Erythroblast (primary cell): ENCODE measurements at regions not wholly inside any gene's neighbourhood (a gene's known extent, or its start where the extent isn't known, plus 50 kb on each side); places are given as distances from the start of the nearest gene placed in this dataset.

Source experiments
- DNase-seq, 2 experiments: peaks; one replicate each; lab custom pipeline; 2025; lab: John Stamatoyannopoulos, UW
- GATA1 ChIP-seq: IDR thresholded peaks from 2 replicates; pipeline ENCODE4 v1.6.1; 2011; ENCODE audit warnings: low read depth, mild to moderate bottlenecking, control low read depth, low read length, moderate library complexity
- POLR2A ChIP-seq: IDR thresholded peaks from 2 replicates; pipeline ENCODE4 v1.6.1; 2011; ENCODE audit warnings: mild to moderate bottlenecking, low read length

DNA sequence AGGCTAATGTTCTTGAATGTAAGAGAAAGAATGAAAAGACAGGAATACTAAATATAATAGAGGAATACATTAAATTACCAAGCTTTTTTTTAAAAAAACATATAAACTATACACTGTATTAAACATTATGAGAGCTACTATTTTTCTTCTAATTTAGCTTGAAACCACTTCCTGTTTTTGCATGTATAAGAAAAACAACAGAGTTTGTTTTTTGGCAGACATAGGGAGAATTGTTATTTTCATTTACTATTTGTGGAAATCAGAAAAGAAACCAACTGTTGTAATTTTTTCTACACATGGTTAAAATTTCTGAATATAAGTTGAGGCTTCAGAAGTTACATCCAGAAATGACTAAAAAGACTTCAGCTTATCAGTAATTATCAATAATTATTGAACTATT lies 991.8 kb upstream of the GJE1 start:
- TF ChIP-seq POLR2A (no peak), GATA1 (no peak)
- DNase-seq = no peak

DNA sequence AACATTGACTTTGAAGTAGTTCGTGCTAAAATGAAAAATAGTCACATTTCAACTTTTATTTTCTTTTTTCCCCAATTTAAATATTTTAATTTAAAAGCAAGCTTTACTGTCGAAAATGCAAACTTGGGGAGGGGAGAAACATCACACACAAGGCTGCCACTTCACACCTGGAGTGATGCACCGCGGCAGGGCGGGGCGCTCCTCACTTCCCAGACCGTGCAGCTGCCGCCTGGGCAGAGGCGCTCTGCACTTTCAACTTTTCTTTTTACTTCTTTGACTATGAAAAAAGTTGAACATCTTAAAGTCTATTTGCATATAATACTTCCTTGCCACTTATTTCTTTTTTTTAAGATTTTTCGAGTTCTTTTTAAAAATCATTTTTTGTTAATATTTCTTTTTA lies 993.3 kb upstream of the GJE1 start:
- no peak for TF ChIP-seq POLR2A
- no peak for TF ChIP-seq GATA1
- no peak for DNase-seq

GRCh38 chr6:141134723-141135122 lies 998.0 kb upstream of the GJE1 start:
- DNase-seq = no peak
- no peak for TF ChIP-seq POLR2A
- TF ChIP-seq GATA1 = no peak

DNA sequence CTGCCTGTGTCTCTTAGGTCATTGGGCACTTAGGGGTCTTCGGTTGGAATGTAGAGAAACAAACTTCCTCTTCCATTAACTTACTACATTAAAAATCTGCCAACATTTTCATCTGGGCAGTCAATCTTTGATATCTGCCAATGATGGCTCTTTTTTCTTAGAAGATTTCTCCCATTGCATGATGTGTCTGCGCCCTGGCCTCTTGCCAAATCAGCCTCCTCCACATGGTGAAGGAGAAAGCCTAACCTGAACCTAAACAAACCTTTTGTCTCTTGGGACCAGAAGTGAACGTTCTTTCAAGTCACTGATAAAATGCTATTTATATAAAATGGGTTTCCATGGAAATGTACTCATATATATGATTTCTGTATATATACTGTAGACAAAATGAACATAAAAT lies 998.9 kb upstream of the GJE1 start:
- DNase-seq = no peak
- no peak for TF ChIP-seq POLR2A
- no peak for TF ChIP-seq GATA1

GRCh38 chr6:141133346-141133745 lies 999.4 kb upstream of the GJE1 start:
- TF ChIP-seq POLR2A (no peak), GATA1 (no peak)

DNA sequence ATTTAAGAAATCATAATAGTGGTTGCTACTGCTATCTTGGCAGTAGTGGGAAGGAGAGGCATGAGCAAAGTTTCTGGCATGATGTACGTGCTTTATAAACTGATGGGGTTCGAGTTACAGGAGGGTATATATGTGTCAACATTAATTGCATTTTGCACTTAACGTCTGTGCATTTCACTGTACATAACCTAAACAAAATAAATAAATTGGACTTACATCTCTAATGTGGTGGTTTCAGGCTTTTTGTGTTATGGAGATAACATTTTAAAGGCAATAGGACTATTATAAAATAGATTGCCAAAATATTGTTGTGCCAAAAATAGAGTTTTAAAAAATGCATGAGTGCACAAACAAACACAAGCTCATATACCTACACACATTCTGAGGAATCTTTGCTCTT lies 1001.1 kb upstream of the GJE1 start:
- TF ChIP-seq POLR2A (no peak), GATA1 (no peak)
- no peak for DNase-seq

More at GRCh38 chr6:141133346-141133745, 999.4 kb upstream of the GJE1 start:
- no peak for DNase-seq

DNA sequence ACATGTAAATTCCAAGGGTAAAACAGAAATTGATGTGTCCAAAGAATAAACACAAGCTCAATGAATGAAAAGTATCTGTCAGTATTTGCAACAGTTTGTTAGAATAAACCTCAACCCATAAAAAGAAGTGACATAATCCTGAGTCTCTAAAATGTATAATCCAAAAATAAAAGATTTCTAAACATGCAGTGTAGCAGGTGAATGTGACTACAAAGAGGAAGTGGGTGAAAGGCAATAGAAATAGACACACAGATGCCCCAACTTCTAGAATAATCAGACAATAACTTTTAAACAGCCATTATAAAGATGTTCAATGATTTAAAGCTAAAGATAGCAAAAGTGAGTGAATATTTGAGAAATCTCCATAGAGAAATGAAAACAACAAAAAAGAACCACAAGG lies 1009.2 kb upstream of the GJE1 start:
- no peak for TF ChIP-seq POLR2A
- no peak for TF ChIP-seq GATA1
- DNase-seq = no peak

GRCh38 chr6:141123049-141123448 lies 1009.7 kb upstream of the GJE1 start:
- TF ChIP-seq POLR2A (no peak), GATA1 (no peak)

DNA sequence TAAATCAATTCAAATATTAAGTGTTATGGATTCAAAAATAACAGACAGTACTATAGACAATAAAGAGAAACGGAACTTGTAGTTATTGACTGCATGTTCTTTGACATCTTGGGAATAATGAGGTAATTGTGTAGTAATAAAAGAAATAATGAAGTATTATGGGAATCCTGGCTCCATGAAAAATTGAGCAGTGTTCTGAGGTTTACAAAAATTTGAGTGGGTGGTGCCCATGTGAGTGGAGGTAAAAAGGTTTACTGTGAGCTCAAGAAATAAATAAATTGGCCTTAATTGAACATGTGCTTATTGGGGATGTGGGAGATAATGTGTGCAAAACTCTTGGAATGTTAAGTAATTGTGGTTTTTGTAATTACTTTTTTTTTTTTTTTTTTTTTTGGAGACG lies 1013.7 kb upstream of the GJE1 start:
- TF ChIP-seq GATA1 = no peak
- TF ChIP-seq POLR2A = no peak
- DNase-seq = no peak

More at GRCh38 chr6:141123049-141123448, 1009.7 kb upstream of the GJE1 start:
- DNase-seq = no peak

- TF ChIP-seq POLR2A (no peak), GATA1 (no peak)
- DNase-seq = no peak
Measured at GRCh38 chr6:141117874-141118273, 1014.9 kb upstream of the GJE1 start.

- DNase-seq = no peak
- no peak for TF ChIP-seq POLR2A
- no peak for TF ChIP-seq GATA1
Measured at GRCh38 chr6:141110481-141110880, 1022.2 kb upstream of the GJE1 start.

DNA sequence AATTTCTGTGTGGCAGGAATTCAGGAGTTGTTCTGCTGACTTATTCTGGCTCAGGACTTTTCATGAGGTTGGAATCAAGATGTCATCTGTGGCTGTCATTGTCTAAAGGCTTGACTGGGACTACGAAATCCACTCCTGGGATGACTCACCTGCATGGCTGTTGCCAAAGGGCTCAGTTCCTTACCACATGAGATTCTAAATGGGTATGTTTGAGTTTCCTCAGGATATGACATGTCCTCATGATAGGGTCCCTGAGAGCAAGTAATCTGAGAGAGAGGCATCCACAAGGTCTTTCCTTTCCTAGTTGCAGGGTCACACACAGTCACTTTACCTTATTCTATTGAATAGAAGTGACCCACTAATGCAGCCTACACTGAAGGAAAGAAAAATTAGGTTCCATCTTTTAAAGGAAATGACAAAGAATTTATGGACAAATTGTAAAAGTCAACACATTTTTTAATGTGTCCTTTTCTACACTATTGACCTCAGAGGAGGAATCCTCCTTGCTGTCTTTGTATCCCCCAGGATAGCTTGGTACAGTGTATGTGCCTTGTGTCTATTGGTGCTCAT lies 1025.0 kb upstream of the GJE1 start:
- DNase-seq = no peak
- TF ChIP-seq POLR2A (no peak), GATA1 (no peak)

DNA sequence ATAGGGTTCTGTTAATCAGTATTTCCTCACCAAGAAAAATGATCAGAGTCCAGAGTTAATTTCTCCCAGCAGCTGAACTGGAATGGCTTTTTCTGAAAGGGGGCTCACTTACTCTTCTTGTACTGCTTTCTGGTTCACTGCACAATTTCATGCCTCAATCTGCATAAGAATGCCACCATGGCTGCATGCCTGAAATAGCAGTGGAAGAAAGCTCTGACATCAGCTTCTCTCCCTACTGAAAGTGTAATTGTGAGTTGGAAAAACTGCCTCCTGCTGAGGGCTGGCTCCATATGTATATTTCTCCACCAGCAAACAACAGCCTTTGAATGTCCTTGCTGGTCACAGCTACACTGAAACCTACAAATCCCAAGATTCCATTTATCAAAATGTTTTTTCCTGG lies 1027.2 kb upstream of the GJE1 start:
- no peak for DNase-seq
- TF ChIP-seq POLR2A (no peak), GATA1 (no peak)

- DNase-seq = no peak
Measured at GRCh38 chr6:141103246-141103645, 1029.5 kb upstream of the GJE1 start.

GRCh38 chr6:141097471-141097870 lies 1035.3 kb upstream of the GJE1 start:
- DNase-seq = no peak

More at GRCh38 chr6:141103246-141103645, 1029.5 kb upstream of the GJE1 start:
- TF ChIP-seq GATA1 (no peak), POLR2A (no peak)

More at GRCh38 chr6:141097471-141097870, 1035.3 kb upstream of the GJE1 start:
- TF ChIP-seq POLR2A (no peak), GATA1 (no peak)
